Ishikawa (cell line): ENCODE measurements at regions not wholly inside any gene's neighbourhood (a gene's known extent, or its start where the extent isn't known, plus 50 kb on each side); places are given as distances from the start of the nearest gene placed in this dataset.

ENCODE experiments used
- YY1 ChIP-seq: IDR thresholded peaks from 2 replicates; pipeline ENCODE4 v1.6.1; 2012; ENCODE audit warnings: low read depth
- TF ChIP-seq, protein P1 (sequence below): IDR thresholded peaks from 2 replicates; pipeline ENCODE4 v1.6.1; 2012; ENCODE audit warnings: low read depth, mild to moderate bottlenecking

DNA sequence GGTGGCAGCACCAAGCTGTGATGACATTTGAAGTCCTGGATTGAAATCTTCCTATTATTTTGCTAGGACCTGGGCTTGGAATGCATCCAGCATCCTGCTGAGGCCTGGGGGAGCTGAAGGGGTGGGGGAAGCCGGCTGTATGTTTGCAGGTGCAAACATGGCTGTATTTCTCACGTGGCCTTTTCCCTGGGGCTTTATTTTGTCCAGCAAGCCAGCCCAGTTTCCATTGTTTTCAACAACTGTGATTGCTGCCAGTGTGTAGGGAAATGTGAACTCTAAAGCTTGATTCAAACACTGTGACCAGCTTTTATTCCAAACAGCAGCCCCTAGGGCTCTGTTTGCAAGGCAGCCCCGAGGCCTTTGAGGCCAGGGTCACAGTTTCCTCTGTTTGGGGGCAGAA lies 683.0 kb downstream of the DHX35 start:
- TF ChIP-seq, protein P1, sequence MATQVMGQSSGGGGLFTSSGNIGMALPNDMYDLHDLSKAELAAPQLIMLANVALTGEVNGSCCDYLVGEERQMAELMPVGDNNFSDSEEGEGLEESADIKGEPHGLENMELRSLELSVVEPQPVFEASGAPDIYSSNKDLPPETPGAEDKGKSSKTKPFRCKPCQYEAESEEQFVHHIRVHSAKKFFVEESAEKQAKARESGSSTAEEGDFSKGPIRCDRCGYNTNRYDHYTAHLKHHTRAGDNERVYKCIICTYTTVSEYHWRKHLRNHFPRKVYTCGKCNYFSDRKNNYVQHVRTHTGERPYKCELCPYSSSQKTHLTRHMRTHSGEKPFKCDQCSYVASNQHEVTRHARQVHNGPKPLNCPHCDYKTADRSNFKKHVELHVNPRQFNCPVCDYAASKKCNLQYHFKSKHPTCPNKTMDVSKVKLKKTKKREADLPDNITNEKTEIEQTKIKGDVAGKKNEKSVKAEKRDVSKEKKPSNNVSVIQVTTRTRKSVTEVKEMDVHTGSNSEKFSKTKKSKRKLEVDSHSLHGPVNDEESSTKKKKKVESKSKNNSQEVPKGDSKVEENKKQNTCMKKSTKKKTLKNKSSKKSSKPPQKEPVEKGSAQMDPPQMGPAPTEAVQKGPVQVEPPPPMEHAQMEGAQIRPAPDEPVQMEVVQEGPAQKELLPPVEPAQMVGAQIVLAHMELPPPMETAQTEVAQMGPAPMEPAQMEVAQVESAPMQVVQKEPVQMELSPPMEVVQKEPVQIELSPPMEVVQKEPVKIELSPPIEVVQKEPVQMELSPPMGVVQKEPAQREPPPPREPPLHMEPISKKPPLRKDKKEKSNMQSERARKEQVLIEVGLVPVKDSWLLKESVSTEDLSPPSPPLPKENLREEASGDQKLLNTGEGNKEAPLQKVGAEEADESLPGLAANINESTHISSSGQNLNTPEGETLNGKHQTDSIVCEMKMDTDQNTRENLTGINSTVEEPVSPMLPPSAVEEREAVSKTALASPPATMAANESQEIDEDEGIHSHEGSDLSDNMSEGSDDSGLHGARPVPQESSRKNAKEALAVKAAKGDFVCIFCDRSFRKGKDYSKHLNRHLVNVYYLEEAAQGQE, result no peak
- no peak for TF ChIP-seq YY1
